Fibroblast of skin of left biceps (primary cell): ENCODE measurements at regions not wholly inside any gene's neighbourhood (a gene's known extent, or its start where the extent isn't known, plus 50 kb on each side); places are given as distances from the start of the nearest gene placed in this dataset.

Experiments
- DNase-seq, 2 experiments: peaks; one replicate each; pipeline ENCODE4 v3.0.0-alpha.2; 2013; ENCODE audit warnings: low read depth in 2 of 2

DNA sequence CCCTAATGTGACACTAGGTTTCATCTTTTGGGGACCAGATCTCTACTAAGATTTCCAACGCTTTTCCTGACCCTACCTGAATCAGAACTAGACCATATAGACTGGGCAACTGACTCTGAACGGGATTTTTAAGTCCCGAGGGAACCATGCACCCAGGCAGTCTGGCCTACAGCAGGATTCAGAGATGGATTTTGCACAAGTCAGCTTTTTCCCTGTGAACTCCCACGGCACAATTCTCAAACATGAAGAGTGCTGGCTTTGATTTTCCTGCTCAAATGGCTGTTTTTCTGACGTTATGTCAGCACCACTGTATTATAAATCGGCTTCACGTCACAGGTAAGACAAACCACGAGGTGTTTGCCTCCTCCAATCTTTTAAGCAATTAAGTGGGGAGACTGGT is 409.1 kb downstream of the TCERG1L start:
- no peak for DNase-seq

DNA sequence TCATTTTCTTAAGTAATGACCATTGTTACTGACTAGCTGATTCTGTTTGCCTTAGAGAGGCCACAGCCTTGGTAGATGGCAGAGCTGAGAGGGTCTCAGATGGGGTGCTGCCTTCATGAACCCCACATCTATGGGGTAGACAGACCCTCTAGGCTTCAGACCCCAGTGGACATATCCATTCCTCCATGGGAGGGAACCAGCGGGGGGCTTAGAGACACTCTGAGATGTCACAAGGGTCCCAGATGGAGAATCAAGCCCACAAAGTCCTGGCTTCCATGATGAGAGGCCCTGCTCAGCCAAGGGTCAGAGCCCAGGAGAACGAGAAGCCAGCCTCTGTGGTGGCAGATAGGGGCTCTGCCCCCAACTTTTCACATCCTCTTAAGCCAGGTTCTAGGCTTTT is 408.6 kb downstream of the TCERG1L start:
- DNase-seq = no peak

DNA sequence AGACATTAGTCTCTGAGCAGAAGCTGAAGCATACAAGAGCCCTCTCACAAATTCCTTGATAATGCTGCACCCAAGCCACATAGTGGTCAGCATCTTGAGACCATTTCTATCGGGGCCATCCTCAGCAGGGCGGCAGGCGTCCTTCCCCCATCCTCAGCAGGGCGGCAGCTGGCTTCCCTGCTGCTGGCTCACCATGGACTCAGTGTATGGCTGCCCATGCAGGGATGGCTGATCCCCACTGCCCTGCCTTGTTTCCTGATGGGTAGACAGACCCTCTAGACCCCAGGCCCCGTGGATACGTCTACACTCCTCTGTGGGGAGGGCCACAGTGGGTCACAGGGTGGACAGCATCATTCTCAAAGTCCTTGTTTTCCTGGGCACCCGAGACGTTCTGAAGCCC is 406.8 kb downstream of the TCERG1L start:
- DNase-seq = no peak

DNA sequence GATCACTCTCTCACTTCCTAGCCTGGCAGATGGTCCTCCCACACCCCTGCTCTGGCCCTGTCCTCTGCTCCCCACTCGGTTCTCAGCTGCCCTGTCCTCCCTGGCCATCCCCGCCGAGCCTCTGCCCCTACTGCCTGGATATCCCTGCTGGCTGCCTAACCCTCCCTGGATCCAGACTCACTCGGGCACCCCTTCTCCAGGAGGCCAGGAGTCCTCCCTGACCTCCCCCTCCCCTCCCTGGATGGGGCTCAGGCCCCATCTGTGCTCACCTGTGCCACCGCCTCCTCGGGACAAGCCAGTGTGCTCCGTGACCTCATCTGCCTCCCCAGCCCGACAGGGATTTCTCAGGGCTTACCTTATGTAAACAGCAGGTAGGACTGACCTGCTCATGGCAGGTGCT is 406.1 kb downstream of the TCERG1L start:
- no peak for DNase-seq

DNA sequence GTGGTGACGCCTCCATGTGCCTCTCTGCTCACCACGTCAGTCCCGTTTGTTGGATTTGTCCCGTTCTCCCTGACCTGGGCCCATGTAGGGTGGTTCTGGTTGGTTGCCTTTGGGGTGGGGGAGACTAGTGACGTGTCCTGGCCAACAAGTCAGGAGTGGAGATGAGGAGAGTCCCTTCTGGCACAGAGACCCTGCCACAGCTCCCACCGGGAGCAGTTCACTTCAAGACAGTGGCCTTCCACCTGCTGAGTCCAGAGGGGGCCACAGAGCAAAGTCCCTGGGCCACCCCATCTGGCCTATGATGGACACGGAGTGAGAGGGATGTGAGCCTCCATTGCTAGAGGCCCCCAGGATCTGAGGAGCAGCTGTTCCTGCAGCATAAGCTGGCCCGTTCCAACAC is 405.6 kb downstream of the TCERG1L start:
- DNase-seq = no peak

DNA sequence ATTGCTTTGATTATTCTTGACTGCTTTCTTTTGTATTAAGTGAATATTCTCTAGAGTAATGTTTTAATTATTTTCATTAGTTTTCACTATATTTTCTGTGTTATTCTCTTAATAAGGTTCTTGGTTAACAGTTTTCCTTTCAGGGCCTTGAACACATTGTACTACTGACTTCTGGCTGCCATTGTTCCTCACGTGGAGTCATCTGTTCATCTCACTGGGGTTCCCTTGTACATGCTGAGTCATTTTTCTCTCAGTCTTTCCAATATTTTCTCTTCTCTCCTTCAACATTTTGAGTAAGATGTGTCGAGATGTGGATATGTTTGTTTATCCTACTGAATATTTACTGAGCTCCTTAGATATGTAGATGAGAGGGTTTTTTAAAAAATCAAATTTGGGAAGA is 400.7 kb downstream of the TCERG1L start:
- DNase-seq = no peak

DNA sequence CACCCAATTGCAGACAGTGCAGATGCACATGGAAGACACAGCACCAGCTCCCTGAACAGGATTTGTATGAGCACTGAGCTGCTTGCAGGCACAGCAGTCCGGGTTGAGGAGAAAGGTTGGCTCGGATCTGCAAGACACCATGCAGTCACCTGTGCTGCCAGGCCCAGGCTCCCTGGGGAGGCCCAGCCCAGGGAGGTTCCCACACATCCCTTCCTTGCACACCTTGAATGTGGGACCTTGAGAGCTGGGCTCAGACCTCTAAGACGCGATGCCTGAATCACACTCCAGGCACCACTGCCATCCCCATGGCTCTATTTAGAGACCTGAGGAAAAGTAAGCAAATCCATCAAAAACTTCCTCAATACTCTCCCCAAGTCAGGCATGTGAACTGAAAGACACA is 397.7 kb downstream of the TCERG1L start:
- no peak for DNase-seq

DNA sequence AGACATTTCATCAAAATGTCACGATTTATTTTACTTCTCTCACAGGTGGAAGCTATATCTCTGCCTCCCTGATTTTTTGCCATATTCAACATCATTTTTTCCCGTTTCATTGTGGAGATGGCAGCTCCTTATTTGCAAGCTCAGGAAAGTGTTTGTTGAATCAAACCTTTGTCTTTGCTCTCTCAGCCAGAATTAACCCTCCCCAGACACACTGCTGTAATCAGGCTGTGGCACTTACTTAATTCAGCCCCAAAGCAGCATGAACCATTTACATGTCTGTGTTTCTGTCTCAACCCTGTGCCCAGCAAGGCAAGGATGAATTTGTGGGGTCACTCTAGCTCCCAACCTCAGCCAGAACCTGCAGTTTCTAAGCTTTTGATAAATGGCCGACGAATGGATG is 397.2 kb downstream of the TCERG1L start:
- no peak for DNase-seq

DNA sequence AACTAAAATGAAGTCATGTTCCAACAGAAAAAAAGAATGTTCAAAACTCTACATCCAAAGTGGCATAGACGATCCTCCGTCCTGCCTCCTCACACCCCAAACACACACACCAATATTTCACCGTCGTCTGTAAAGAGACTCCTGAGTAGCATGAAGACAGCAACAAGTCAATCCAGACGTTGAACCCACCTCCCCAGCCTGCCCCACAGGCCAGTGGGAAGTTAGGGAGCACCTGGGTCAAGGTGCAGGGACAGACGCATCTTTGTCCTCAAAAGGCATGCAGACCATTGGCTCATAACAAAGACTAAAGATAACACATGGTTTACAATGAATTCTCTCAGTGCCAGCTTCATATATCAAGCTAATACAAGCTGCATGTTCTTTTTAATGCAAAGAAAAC is 396.5 kb downstream of the TCERG1L start:
- no peak for DNase-seq

DNA sequence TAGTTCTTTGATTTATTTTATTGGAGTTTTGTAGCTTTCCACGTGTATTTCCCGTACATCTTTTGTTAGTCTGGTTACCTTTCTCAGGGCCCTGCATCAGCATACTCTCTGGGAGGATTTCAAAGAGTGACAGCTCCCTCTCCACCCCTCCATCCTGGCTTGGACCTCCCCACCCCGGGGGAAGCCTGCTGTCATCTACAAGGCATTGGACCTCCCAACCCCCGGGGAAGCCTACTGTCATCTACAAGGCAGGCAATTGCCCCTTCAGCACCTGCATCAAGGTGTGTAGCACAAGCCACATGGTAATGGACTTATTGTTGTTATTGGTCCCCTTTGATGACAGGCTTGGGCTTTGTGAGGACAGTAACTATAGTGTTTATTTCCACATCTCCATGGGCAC is 390.1 kb downstream of the TCERG1L start:
- DNase-seq = no peak

DNA sequence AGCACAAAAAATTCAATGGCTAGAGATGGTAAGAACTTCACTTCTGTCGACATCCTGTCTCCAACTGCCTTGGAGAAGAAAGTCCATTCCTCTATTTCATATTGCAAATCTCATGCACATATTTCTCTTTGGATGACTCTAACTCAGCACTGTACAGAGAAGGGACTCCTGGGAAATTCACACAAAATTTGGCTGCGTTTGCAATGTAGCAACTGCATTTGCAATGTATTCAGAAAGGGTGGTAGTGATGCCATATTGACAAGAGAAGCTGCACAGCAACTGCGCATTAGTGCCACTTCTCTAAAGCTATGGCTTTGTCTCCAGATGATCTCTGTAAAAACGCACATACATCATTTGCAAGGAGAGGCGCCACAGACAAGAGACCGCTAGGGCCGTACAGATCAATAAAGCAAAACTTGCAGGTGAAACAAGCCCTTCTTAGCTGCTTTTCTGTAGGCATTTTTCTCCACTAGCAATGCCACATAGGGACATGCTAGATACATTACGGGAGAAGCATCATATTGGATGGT is 389.5 kb downstream of the TCERG1L start:
- no peak for DNase-seq

DNA sequence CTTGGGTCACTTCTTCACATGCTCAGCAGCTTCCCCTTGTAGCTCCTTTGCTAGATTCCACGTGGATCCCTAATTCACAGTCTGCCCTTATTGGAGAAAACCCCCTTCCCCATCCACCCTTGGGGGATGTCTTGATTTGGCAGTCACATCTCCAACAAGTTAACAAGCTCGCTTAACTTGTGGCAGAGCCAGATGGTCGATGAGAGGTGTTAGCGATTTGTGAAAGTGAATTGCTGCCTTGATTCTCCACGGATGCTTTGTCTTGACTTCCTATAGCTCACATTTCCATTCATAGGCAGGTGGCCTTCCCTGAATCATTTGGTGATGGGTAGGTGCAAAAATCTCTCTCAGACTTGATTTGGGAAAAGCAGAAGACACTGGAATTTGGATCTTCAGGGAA is 387.9 kb downstream of the TCERG1L start:
- no peak for DNase-seq

DNA sequence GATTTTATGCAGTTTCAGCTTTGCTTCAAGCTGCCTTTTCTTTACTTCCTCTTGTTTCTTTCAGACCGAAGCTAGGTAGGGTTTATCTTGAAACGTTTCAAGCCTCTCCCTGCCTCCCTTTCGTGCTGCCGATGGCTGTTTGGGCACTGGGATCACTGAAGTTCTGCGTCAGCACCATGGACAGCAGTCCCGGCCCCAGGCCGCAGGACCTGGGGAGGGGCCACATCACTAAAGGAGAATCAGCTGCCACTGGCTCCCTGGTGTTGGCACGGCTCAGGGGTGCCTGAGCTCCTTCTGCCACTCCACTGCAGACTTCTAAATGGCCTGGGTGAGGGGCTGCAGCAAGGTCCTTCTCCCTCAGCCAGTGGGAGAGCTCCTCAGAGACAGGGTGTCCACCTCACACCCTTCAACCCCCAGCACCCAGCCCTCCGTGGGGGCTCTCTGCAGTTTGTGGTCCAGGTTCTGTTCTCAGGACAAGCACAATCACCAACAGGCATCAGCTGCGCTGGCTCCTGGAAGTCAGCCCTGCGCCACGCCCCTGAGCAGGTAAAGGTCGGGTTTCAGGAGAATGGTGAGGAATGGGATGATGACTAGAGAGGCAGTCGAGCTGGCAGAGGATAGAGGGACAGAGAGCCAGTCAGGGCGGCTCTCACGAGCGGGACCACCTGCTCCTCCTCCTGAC is 387.2 kb downstream of the TCERG1L start:
- DNase-seq = no peak

DNA sequence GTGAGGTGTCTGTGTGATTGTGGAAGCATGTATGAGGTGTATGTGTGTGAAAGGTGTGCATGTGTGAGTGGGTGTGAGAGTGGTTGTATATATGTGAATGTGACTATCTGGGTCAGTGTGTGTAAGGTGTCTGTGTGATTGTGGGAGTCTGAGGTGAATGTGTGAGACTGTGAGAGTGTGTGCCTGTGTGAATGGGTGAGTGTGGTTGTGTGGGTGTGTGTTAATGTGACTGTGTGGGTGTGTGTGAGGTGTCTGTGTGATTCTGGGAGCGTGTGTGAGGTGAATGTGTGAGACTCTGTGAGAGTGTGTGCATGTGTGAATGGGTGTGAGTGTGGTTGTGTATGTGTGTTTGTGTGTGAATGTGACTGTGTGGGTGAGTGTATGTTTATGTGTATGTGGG is 385.1 kb downstream of the TCERG1L start:
- DNase-seq = no peak

DNA sequence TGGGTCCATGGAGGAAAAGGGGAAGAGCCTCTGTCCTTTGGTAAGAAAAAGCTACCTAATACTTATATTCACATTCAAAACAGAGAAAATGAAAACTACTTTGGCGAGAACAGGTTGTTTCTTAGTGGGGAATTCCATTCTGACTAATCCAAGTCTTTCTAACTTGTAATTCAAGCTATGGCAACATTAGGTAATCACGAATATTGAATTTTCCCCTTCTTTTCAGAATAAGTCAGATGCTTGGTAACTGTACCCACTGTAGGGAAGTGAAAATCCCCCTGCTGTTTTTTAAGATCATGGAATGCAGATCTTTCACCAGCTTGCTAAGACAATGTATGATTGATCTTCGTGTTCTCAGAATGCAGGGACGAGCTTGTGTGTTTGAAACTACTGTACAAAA is 384.4 kb downstream of the TCERG1L start:
- no peak for DNase-seq

DNA sequence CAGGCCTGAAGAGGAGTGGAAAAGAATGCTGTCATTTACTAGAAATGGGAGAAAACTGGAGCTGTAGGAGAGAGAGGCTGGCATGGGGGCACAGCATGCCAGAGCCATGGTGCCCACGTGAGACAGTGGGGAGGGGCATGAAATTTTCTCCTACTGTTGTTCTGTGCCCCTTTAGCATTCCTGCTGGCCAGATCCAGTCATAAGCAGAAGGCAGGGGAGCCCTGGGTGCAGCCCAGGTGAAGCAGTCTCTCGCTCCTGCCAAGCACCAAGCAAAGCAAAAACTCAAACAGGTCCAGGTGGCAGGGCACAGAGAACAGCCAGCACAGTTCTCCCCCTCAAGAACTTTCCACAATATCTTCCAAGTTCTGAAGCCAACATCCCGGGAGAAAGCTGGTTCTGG is 383.2 kb downstream of the TCERG1L start:
- no peak for DNase-seq

DNA sequence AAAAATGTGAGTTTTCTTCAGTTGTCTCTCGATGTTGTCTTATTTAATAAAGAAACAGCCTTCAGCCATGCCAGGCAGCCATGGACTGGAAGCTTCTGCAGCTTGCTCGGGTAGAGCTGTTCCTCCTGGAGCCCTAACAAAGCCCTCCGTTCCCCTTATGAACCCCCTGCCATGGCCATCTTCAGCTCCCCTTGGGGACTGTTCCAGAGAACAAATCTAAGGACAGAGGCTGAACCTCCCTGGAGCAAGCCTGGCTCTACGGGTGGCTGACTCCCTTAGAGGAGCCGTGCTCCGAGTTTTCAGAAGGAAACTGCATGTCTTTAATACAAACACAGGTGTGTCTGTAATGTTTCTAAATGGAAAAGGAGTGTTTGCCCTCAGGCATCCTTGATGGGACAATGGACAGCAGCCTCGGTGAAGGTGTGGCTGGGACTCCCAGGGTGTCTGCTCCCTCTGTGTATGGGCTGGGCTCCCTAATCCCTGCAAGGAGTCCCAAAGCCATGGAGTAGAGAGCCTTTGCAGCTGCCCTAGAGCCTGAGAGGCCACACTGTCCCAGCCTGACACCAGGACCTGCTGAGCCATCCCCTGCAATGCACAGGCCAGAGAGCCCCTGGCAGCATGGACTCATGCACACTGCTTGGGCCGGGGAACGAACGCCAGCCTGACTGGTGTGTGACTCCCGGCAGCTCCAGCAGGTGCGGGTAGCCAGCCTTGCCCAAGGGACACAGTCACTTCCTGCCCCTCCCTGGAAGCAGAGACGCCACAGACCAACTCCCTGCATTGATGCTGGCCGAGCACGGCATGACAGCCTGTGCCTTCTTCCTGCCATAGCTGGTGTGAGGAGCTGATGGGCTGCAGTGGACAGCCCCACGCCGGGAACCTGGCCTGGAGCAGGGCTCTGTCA is 381.8 kb downstream of the TCERG1L start:
- no peak for DNase-seq

DNA sequence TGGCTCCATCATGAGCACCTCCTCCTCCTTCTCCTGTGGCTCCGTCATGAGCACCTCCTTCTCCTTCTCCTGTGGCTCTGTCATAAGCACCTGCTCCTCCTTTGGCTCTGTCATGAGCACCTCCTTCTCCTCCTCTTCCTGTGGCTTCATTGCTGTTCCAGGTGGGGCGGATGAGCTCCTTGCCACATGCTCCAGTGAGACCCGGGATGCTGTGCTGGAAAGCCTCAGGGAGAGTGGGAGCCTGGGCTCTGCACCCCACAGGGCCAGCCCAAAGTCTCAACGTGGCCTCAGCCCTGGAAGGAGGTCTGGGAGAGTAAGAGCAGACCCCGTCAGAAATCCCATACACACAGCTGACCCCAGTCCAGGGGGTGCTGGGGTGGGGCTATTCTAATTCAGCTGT is 380.7 kb downstream of the TCERG1L start:
- DNase-seq = no peak

DNA sequence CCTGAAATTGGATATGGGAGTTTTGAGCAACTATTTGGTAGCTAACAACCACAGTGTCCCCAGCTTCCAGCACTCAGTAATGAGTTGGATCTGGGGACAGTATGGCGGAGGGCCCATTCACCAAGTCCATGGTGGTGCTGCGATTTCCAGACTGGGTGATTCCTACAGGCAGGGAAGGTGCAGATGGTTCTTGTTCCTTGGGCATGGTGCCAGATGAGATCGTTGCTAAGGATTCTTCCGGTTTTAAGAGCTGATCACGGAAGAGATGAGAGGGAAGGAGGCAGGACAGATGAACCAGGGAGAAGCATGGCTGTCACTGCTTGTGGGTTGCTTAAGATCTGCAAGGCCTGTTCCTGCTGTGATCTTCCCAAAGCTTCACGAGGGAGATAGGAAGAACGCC is 380.3 kb downstream of the TCERG1L start:
- no peak for DNase-seq

DNA sequence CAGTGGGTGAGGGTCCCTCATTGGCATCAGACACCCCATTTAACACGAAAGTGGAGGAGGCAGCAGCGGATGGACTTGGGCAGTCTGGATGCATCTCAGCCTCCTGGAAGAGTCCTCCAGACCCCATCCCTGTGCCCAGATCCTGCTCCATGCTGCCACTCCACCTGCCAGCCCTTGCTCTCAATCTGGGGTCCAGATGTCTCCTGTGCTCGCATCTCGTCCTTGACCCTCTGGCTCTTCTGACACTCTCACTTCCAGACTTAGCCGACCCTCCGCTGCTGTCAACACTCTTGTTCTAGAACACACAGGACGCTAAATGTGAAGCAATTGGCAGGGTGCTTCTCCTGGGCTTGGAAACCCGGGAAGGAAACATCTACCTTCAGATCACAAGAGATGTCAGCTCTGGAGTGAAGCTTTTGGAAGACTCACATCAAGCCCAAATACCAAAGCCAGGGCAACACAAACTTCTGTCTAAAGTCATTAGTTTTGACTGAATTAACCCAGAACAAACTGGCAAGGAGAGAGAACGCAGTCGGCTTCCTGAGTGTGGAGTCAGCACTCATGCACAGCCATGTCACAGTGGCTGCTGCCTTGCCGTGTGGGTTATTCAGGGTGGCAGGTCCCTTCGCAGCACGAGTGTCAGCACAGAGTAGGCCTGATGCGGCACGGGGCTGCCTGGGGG is 379.1 kb downstream of the TCERG1L start:
- no peak for DNase-seq

DNA sequence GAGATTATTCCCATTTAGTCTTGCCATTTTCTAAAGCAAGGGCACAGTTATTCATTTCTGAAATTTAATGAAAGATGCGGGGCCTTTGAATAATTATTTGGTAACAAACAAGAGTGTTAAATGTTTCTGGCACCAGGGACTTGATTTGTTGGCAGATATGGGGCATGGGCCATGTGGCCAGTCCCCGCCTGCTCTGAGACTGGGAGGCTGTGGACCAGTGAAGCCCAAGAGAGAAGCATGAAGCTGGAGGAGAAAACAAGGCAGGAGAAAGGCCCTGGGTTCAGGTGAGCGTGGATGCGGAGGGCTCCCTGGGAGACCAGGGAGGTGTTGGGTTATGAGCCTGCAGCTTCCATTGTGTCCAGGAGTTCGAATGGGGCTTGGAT is 378.5 kb downstream of the TCERG1L start:
- no peak for DNase-seq

DNA sequence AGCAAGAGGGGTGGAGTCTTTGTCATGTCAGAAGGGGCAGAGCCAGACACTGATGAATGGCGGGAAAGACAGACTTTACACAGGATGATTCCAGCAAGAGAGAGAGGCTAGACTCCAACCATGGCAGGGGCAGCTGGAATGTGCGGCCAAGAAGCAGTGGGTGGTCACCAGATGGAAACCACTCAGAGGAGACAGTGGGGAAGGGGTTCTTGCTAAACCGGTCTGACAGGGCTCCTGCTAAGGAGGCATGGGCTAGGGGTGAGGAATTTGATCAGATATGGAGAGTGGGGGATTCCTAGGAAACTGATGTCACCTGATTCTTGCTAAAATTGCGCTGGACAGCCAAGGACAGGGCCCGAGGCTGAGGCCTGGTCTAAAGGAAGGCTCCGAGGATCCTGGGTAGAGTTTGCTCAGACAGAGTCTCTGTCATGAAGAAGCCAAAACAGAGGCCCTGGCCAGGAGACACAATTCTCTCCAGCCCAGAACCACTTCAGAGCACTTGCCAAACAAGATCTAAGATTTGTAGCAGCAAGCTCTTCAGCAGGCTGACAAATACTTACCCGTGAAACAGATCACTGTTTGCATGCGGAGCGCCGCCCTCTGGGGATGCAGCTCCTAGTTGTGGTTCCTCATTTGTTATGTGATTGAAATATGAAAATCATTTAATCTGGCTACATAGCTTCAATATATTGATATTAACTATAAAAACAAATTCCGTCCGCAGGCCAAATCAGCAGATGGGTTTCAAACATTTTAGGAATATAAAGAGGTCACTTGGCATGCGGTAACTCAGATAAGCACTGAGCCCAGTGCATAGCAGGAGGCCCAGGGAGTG is 377.0 kb downstream of the TCERG1L start:
- DNase-seq = no peak
